K562 (cell line): ENCODE measurements at regions not wholly inside any gene's neighbourhood (a gene's known extent, or its start where the extent isn't known, plus 50 kb on each side); places are given as distances from the start of the nearest gene placed in this dataset.

Source experiments
- ATAC-seq: fragments of 200-7000 bp; cut with Tn5 transposase; 3 replicates; pipeline ENCODE4 v1.9.1; 2020; ENCODE audit warnings: moderate library complexity
- BruUV-seq: library from RNA; stranded (reverse); fragments of 400-500 nt; replicated peaks from 2 replicates; lab custom pipeline; 2021; lab: Mats Ljungman, UMichigan
- CTCF ChIA-PET: fragments of 300-600 bp; formaldehyde crosslinking; extraction: SDS; loops from one replicate; lab custom pipeline; 2021; ENCODE audit warnings: low intra/inter-chr PET ratio; lab: Yijun Ruan, JAX
- POLR2A ChIA-PET: fragments of 300-600, 350-650 bp; sonication (Branson Sonifier 250); formaldehyde crosslinking; extraction: SDS; loops from one replicate; lab custom pipeline; 2021; ENCODE audit warnings: antibody characterized with exemption, inconsistent platforms; lab: Yijun Ruan, JAX
- DNase-seq, 4 experiments: peaks; one replicate each; pipeline versions ENCODE4 v3.0.0 to v3.0.0-alpha.2; 2011 to 2018; ENCODE audit warnings: low spot score in 3 of 4, mixed read lengths in 3 of 4; ENCODE audit errors: extremely low read depth in 1 of 4
- FAIRE-seq: peaks from 2 replicates; lab custom pipeline; 2011; peaks lifted over from hg19 to GRCh38; lab: Jason Lieb, UNC
- H2AFZ ChIP-seq: 2 replicates; pipeline ENCODE4 v1.6.0; 2011; ENCODE audit warnings: low read depth, low read length, control low read depth, inconsistent platforms
- H3K27ac ChIP-seq: fragments of 200-600 bp; 3 replicates; pipeline ENCODE4 v1.8.0; 2011; ENCODE audit warnings: low read depth, mild to moderate bottlenecking, control low read depth, inconsistent platforms, low read length, moderate library complexity, mixed read lengths; ENCODE audit errors: extremely low read depth
- H3K27me3 ChIP-seq, 2 experiments: fragments of 300-600 bp in 1 of 2; 2 replicates in 1 of 2; 3 replicates in 1 of 2; pipeline versions ENCODE4 v1.6.0 to v1.8.0; 2011; ENCODE audit warnings: inconsistent platforms in 2 of 2, low read length in 2 of 2, mild to moderate bottlenecking in 1 of 2, mixed read lengths in 1 of 2, moderate library complexity in 1 of 2; ENCODE audit not compliant: control insufficient read depth in 2 of 2, insufficient read depth in 2 of 2
- H3K36me3 ChIP-seq: fragments of 300-600 bp; 3 replicates; pipeline ENCODE4 v1.8.0; 2011; ENCODE audit warnings: mild to moderate bottlenecking, low read length, inconsistent platforms; ENCODE audit not compliant: control insufficient read depth, insufficient read depth
- H3K4me1 ChIP-seq, 2 experiments: fragments of 200-600 bp in 1 of 2; replicated peaks in 1 of 2; 2 replicates in 1 of 2; 3 replicates in 1 of 2; pipeline versions ENCODE4 v1.5.1 to v1.8.0; 2011; ENCODE audit warnings: inconsistent platforms in 2 of 2, low read length in 2 of 2, mild to moderate bottlenecking in 1 of 2, mixed read lengths in 1 of 2, moderate library complexity in 1 of 2; ENCODE audit not compliant: control insufficient read depth in 2 of 2, insufficient read depth in 2 of 2
- H3K4me2 ChIP-seq: 2 replicates; pipeline ENCODE4 v1.6.1; 2011; ENCODE audit warnings: low read length, control low read depth, inconsistent platforms, mixed read lengths; ENCODE audit not compliant: insufficient read depth
- H3K4me3 ChIP-seq: fragments of 200-600 bp; sonication (generic), shearing (Covaris generic); 2 replicates; pipeline ENCODE4 v1.5.1; 2016; ENCODE audit warnings: control low read depth, inconsistent platforms
- H3K79me2 ChIP-seq: fragments of 200-600 bp; 3 replicates; pipeline ENCODE4 v1.8.0; 2011; ENCODE audit warnings: low read length, inconsistent platforms; ENCODE audit not compliant: control insufficient read depth, insufficient read depth
- H3K9ac ChIP-seq, 2 experiments: 2 replicates each; pipeline versions ENCODE4 v1.6.0 to v1.6.1; 2011; ENCODE audit warnings: low read depth in 2 of 2, low read length in 2 of 2, control low read depth in 1 of 2, inconsistent platforms in 1 of 2, mild to moderate bottlenecking in 1 of 2, mixed read lengths in 1 of 2; ENCODE audit not compliant: insufficient read depth in 1 of 2
- H3K9me1 ChIP-seq: one replicate; pipeline ENCODE4 v1.6.0; 2011; ENCODE audit warnings: inconsistent platforms, mild to moderate bottlenecking, low read length, moderate library complexity; ENCODE audit not compliant: control insufficient read depth, insufficient read depth
- H3K9me3 ChIP-seq: replicated peaks from 2 replicates; pipeline ENCODE4 v1.5.1; 2011; ENCODE audit warnings: low read depth, low read length, inconsistent platforms; ENCODE audit not compliant: control insufficient read depth, insufficient read depth
- H4K20me1 ChIP-seq: replicated peaks from 2 replicates; pipeline ENCODE4 v1.6.1; 2011; ENCODE audit warnings: low read length, inconsistent platforms, mixed read lengths; ENCODE audit not compliant: control insufficient read depth, insufficient read depth
- CEBPB ChIP-seq: fragments of 450-650 bp; IDR thresholded peaks from 2 replicates; pipeline ENCODE4 v1.6.1; 2016; ENCODE audit warnings: missing genetic modification characterization, missing compliant biosample characterization
- HDAC8 ChIP-seq: fragments of 450-650 bp; IDR thresholded peaks from 2 replicates; pipeline ENCODE4 v1.6.1; 2016; ENCODE audit warnings: mild to moderate bottlenecking, missing genetic modification characterization, moderate library complexity, missing compliant biosample characterization
- MCM3 ChIP-seq: fragments of 450-650 bp; IDR thresholded peaks from 2 replicates; pipeline ENCODE4 v1.6.1; 2016
- NR0B1 ChIP-seq: fragments of 450-650 bp; IDR thresholded peaks from one replicate; pipeline ENCODE4 v1.6.1; 2018; ENCODE audit warnings: mild to moderate bottlenecking, moderate library complexity; ENCODE audit not compliant: partially characterized antibody
- SP2 ChIP-seq: IDR thresholded peaks from 2 replicates; pipeline ENCODE4 v1.6.1; 2011; ENCODE audit warnings: mild to moderate bottlenecking, low read depth, low read length, moderate library complexity; ENCODE audit not compliant: poor library complexity, severe bottlenecking; ENCODE audit errors: extremely low read depth
- SPI1 ChIP-seq: IDR thresholded peaks from 2 replicates; pipeline ENCODE4 v1.6.1; 2011; ENCODE audit warnings: low read depth, low read length, control low read depth, borderline replicate concordance
- ZNF79 ChIP-seq: fragments of 250-450 bp; sonication (Bioruptor Pico); IDR thresholded peaks from 2 replicates; pipeline ENCODE4 v1.4.0; 2020; ENCODE audit warnings: low read depth, mild to moderate bottlenecking, moderate library complexity
- WGBS: fragments of 100-300 bp; shearing (Covaris generic); methylation state at CpG from one replicate; pipeline ENCODE4 v1.1.6; 2016; ENCODE audit warnings: low coverage, mixed read lengths; ENCODE audit not compliant: insufficient coverage; ENCODE audit errors: missing lambda C conversion rate; 5-methylcytosine and 5-hydroxymethylcytosine counted together
- in situ Hi-C: fragments of 300-500 bp; cut with MboI; formaldehyde crosslinking; loops from 4 replicates; pipeline ENCODE4 v1.15.0; 2018; ENCODE audit warnings: inconsistent platforms, mixed read lengths
- intact Hi-C: fragments of 100-400 bp; cut with micrococcal nuclease; formaldehyde crosslinking; loops from 2 replicates; pipeline ENCODE4 v1.14.2; 2022

GRCh38 chr7:22578007-22578733, 78.2 kb upstream of the STEAP1B start:
- in situ Hi-C loops (no loop called here), intact Hi-C loops (no loop called here)
- no peak for TF ChIP-seq NR0B1
- TF ChIP-seq SPI1 = peak; percentile 46; the same call in 1 of the 2 replicates
- Histone ChIP-seq H3K4me2 (no peak overlapping the region), H3K36me3 (no peaks in the 10 kb centered on the region), H3K9me1 (no peaks in the 10 kb centered on the region), H2AFZ (no peak overlapping the region), H3K4me1 (peaks cover under 1 to 2% of the 10 kb centered on the region in 2 experiments; a peak in 2 of 5 replicates), H3K27ac (no peak overlapping the region), H4K20me1 (no peaks in the 10 kb centered on the region), H3K27me3 (no peaks in the 10 kb centered on the region), H3K9me3 (no peaks in the 10 kb centered on the region), H3K79me2 (no peaks in the 10 kb centered on the region), H3K4me3 (no peak overlapping the region), H3K9ac (no peak overlapping the region)
- 54% methylated on average over 5 of the region's 5 CpGs for WGBS
- FAIRE-seq (no peak), DNase-seq (no peak), ATAC-seq (no peak)
- BruUV-seq = no TSS peak
- ChIA-PET POLR2A (no interaction called here), CTCF (no interaction called here)

GRCh38 chr7:22577470-22578001, 77.5 kb upstream of the STEAP1B start:
- ATAC-seq (no peak), DNase-seq (no peak), FAIRE-seq (no peak)
- no peaks in the 10 kb centered on the region for H4K20me1 ChIP-seq
- H3K79me2 ChIP-seq = no peaks in the 10 kb centered on the region
- ChIA-PET POLR2A (no interaction called here), CTCF (no interaction called here)
- in situ Hi-C loops = no loop called here
- peak; percentile 50 for TF ChIP-seq CEBPB (tag)
- no peak for TF ChIP-seq ZNF79 (CRISPR knock-in tag)
- no peak for TF ChIP-seq MCM3
- TF ChIP-seq SP2 = no peak
- TF ChIP-seq HDAC8 (tag) = no peak
- H3K27ac ChIP-seq = no peak overlapping the region
- H3K4me2 ChIP-seq = no peak overlapping the region
- H3K9me3 ChIP-seq = no peaks in the 10 kb centered on the region
- intact Hi-C loops = no loop called here
- 81% methylated on average over 6 of the region's 6 CpGs for WGBS
- no peak overlapping the region for H2AFZ ChIP-seq
- no peak overlapping the region for H3K9ac ChIP-seq
- no peaks in the 10 kb centered on the region for H3K36me3 ChIP-seq
- no peaks in the 10 kb centered on the region for H3K4me1 ChIP-seq
- H3K4me3 ChIP-seq = no peak overlapping the region
- no peaks in the 10 kb centered on the region for H3K9me1 ChIP-seq
- BruUV-seq = no TSS peak
- H3K27me3 ChIP-seq = no peaks in the 10 kb centered on the region
